B cell (primary cell): ENCODE measurements at regions not wholly inside any gene's neighbourhood (a gene's known extent, or its start where the extent isn't known, plus 50 kb on each side); places are given as distances from the start of the nearest gene placed in this dataset.

Experiments used
- ATAC-seq: fragments of 200-7000 bp; cut with Tn5 transposase; one replicate; pipeline ENCODE4 v1.10.0; 2021; ENCODE audit warnings: low read depth, mild to moderate bottlenecking, moderate number of reproducible peaks, moderate library complexity
- CTCF ChIA-PET: fragments of 350-600 bp; sonication (Branson Sonifier 250); formaldehyde crosslinking; loops from one replicate; lab custom pipeline; 2021; ENCODE audit warnings: antibody characterized with exemption, inconsistent platforms; lab: Charles Lee
- POLR2A ChIA-PET: fragments of 350-600 bp; sonication (Branson Sonifier 250); formaldehyde crosslinking; loops from one replicate; lab custom pipeline; 2021; ENCODE audit warnings: antibody characterized with exemption; lab: Charles Lee
- DNase-seq: peaks from one replicate; pipeline ENCODE4 v3.0.0; 2013
- H2AFZ ChIP-seq: 2 replicates; pipeline ENCODE4 v1.6.1; 2012; ENCODE audit warnings: mild to moderate bottlenecking, low read depth, low read length; ENCODE audit not compliant: insufficient read depth, poor library complexity, severe bottlenecking
- H3K27ac ChIP-seq, 2 donors: 1 replicate in 1 of 2; 2 replicates in 1 of 2; pipeline ENCODE4 v1.5.1; 2012 to 2013; ENCODE audit warnings: low read length in 2 of 2, mild to moderate bottlenecking in 2 of 2, moderate library complexity in 1 of 2
- H3K27me3 ChIP-seq, 4 experiments: fragments of 200-600 bp in 1 of 4; sonication (generic) in 1 of 4; replicated peaks in 1 of 4; 1 replicate in 2 of 4; 2 replicates in 2 of 4; pipeline versions ENCODE4 v1.6.1 to v1.7.0; 2013 to 2016; ENCODE audit warnings: low read length in 3 of 4, mild to moderate bottlenecking in 2 of 4, mixed read lengths in 1 of 4, moderate library complexity in 1 of 4; ENCODE audit not compliant: insufficient read depth in 4 of 4, control insufficient read depth in 3 of 4; ENCODE audit errors: control extremely low read depth in 1 of 4
- H3K36me3 ChIP-seq, 2 experiments: replicated peaks in 1 of 2; 1 replicate in 1 of 2; 2 replicates in 1 of 2; pipeline versions ENCODE4 v1.6.1 to v1.7.1; 2013; ENCODE audit warnings: low read length in 1 of 2; ENCODE audit not compliant: insufficient read depth in 2 of 2, control insufficient read depth in 1 of 2; ENCODE audit errors: control extremely low read depth in 1 of 2, extremely low read depth in 1 of 2
- H3K4me1 ChIP-seq, 2 donors: fragments of 200-600 bp in 1 of 2; sonication (generic) in 1 of 2; 1 replicate in 1 of 2; 2 replicates in 1 of 2; pipeline versions ENCODE4 v1.5.1 to v1.6.1; 2013 to 2017; ENCODE audit warnings: low read length in 2 of 2; ENCODE audit not compliant: control insufficient read depth in 2 of 2, insufficient read depth in 2 of 2
- H3K4me2 ChIP-seq: replicated peaks from 2 replicates; pipeline ENCODE3; 2012; ENCODE audit warnings: mild to moderate bottlenecking, low read depth, low read length; ENCODE audit not compliant: poor library complexity, severe bottlenecking
- H3K4me3 ChIP-seq, 5 experiments: fragments of 200-600 bp in 1 of 5; sonication (generic) in 1 of 5; 1 replicate in 3 of 5; 2 replicates in 2 of 5; pipeline versions ENCODE4 v1.5.1 to v1.7.0; 2011 to 2016; ENCODE audit warnings: low read length in 4 of 5, mild to moderate bottlenecking in 4 of 5, low read depth in 2 of 5, control low read depth in 1 of 5, moderate library complexity in 1 of 5; ENCODE audit not compliant: insufficient read depth in 1 of 5; ENCODE audit errors: control extremely low read depth in 1 of 5, extremely low read depth in 1 of 5
- H3K79me2 ChIP-seq: fragments of 200-600 bp; sonication (generic); one replicate; pipeline ENCODE4 v1.6.0; 2016; ENCODE audit warnings: low read length; ENCODE audit not compliant: control insufficient read depth, insufficient read depth
- H3K9ac ChIP-seq: fragments of 200-600 bp; sonication (generic); 2 replicates; pipeline ENCODE4 v1.6.1; 2017; ENCODE audit warnings: mild to moderate bottlenecking, low read length, moderate library complexity
- H3K9me3 ChIP-seq, 3 donors: one replicate each; pipeline versions ENCODE4 v1.6.1 to v1.7.1; 2013; ENCODE audit warnings: low read length in 2 of 3; ENCODE audit not compliant: control insufficient read depth in 2 of 3, insufficient read depth in 1 of 3; ENCODE audit errors: control extremely low read depth in 1 of 3
- H4K20me1 ChIP-seq: 2 replicates; pipeline ENCODE4 v1.6.0; 2012; ENCODE audit warnings: mild to moderate bottlenecking, low read length; ENCODE audit not compliant: insufficient read depth, control insufficient read depth, poor library complexity, severe bottlenecking
- H3K27ac Mint-ChIP-seq: one replicate; pipeline ENCODE4 v1.8.0; 2021; ENCODE audit warnings: mixed read lengths
- H3K27me3 Mint-ChIP-seq: one replicate; pipeline ENCODE4 v1.8.0; 2021; ENCODE audit warnings: mixed read lengths
- H3K4me1 Mint-ChIP-seq: one replicate; pipeline ENCODE4 v1.8.0; 2021; ENCODE audit warnings: mixed read lengths
- H3K4me3 Mint-ChIP-seq: one replicate; pipeline ENCODE4 v1.8.0; 2021; ENCODE audit warnings: mixed read lengths
- H3K9me3 Mint-ChIP-seq: one replicate; pipeline ENCODE4 v1.8.0; 2022; ENCODE audit warnings: mixed read lengths; ENCODE audit not compliant: insufficient read depth
- CTCF ChIP-seq: fragments of 200-600 bp; IDR thresholded peaks from one replicate; pipeline ENCODE4 v1.8.0; 2022; ENCODE audit warnings: antibody characterized with exemption, mild to moderate bottlenecking
- EZH2 ChIP-seq: IDR thresholded peaks from 2 replicates; pipeline ENCODE4 v1.6.1; 2012; ENCODE audit warnings: borderline replicate concordance, low read depth, mild to moderate bottlenecking, moderate library complexity, low read length; ENCODE audit not compliant: insufficient read depth, poor library complexity, severe bottlenecking
- WGBS: methylation state at CpG from one replicate; pipeline ENCODE4 v1.1.5; 2013; ENCODE audit warnings: missing lambda C conversion rate; ENCODE audit not compliant: insufficient coverage; 5-methylcytosine and 5-hydroxymethylcytosine counted together
- intact Hi-C: fragments of 100-400 bp; cut with micrococcal nuclease; formaldehyde crosslinking; loops from one replicate; pipeline ENCODE4 v1.10.0; 2022

- no peak overlapping the region for H3K9ac ChIP-seq
- intact Hi-C loops = no loop called here
- no peaks in the 10 kb centered on the region for H3K27me3 Mint-ChIP-seq
- ATAC-seq (no peak), DNase-seq (no peak)
- H3K4me1 Mint-ChIP-seq = no peaks in the 10 kb centered on the region
- CTCF ChIA-PET = no interaction called here
- no peaks in the 10 kb centered on the region for H3K36me3 ChIP-seq
- no CpG with 5 or more reads among the region's 1 CpG for WGBS
- H3K4me2 ChIP-seq = no peak overlapping the region
- POLR2A ChIA-PET = no interaction called here
- no peaks in the 10 kb centered on the region for H4K20me1 ChIP-seq
- no peak overlapping the region for H3K27ac Mint-ChIP-seq
- no peak for TF ChIP-seq CTCF
- TF ChIP-seq EZH2 = no peak
- no peaks in the 10 kb centered on the region for H3K79me2 ChIP-seq
- H3K9me3 Mint-ChIP-seq = no peaks in the 10 kb centered on the region
- no peaks in the 10 kb centered on the region for H3K27me3 ChIP-seq
- H3K9me3 ChIP-seq = no peaks in the 10 kb centered on the region
- H3K27ac ChIP-seq = no peak overlapping the region
- H3K4me3 ChIP-seq = no peak overlapping the region
- no peak overlapping the region for H3K4me3 Mint-ChIP-seq
- no peak overlapping the region for H2AFZ ChIP-seq
- H3K4me1 ChIP-seq = no peaks in the 10 kb centered on the region
Observed at GRCh38 chr5:39730699-39731098, 305.9 kb upstream of the DAB2 start.

GRCh38 chr5:39730006-39730405 lies 305.2 kb upstream of the DAB2 start:
- H3K27ac ChIP-seq = no peak overlapping the region
- DNase-seq (no peak), ATAC-seq (no peak)
- H3K27me3 ChIP-seq = no peaks in the 10 kb centered on the region
- POLR2A ChIA-PET = no interaction called here
- H3K4me2 ChIP-seq = no peak overlapping the region
- H2AFZ ChIP-seq = no peak overlapping the region
- CTCF ChIA-PET = no interaction called here
- no peaks in the 10 kb centered on the region for H3K9me3 ChIP-seq
- Mint-ChIP-seq H3K4me1 (no peaks in the 10 kb centered on the region), H3K27ac (no peak overlapping the region), H3K4me3 (no peak overlapping the region), H3K27me3 (no peaks in the 10 kb centered on the region), H3K9me3 (no peaks in the 10 kb centered on the region)
- no peaks in the 10 kb centered on the region for H3K4me1 ChIP-seq
- 100% methylated on average over 1 of the region's 2 CpGs for WGBS
- no peaks in the 10 kb centered on the region for H3K36me3 ChIP-seq
- intact Hi-C loops = no loop called here
- no peak for TF ChIP-seq EZH2
- no peak for TF ChIP-seq CTCF
- H3K79me2 ChIP-seq = no peaks in the 10 kb centered on the region
- no peak overlapping the region for H3K9ac ChIP-seq
- H4K20me1 ChIP-seq = no peaks in the 10 kb centered on the region
- no peak overlapping the region for H3K4me3 ChIP-seq
